GM12872 (cell line): ENCODE measurements at regions not wholly inside any gene's neighbourhood (a gene's known extent, or its start where the extent isn't known, plus 50 kb on each side); places are given as distances from the start of the nearest gene placed in this dataset.

Experiments used
- TF ChIP-seq, protein P1 (sequence below): IDR thresholded peaks from 3 replicates; pipeline ENCODE4 v1.5.1; 2011; ENCODE audit warnings: low read depth, mild to moderate bottlenecking, low read length, moderate library complexity; ENCODE audit not compliant: insufficient read depth

- TF ChIP-seq, protein P1, sequence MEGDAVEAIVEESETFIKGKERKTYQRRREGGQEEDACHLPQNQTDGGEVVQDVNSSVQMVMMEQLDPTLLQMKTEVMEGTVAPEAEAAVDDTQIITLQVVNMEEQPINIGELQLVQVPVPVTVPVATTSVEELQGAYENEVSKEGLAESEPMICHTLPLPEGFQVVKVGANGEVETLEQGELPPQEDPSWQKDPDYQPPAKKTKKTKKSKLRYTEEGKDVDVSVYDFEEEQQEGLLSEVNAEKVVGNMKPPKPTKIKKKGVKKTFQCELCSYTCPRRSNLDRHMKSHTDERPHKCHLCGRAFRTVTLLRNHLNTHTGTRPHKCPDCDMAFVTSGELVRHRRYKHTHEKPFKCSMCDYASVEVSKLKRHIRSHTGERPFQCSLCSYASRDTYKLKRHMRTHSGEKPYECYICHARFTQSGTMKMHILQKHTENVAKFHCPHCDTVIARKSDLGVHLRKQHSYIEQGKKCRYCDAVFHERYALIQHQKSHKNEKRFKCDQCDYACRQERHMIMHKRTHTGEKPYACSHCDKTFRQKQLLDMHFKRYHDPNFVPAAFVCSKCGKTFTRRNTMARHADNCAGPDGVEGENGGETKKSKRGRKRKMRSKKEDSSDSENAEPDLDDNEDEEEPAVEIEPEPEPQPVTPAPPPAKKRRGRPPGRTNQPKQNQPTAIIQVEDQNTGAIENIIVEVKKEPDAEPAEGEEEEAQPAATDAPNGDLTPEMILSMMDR: no peak
Measured at GRCh38 chr17:79235808-79236207, 161.2 kb downstream of the ENGASE start.

GRCh38 chr17:79233916-79234551 lies 159.4 kb downstream of the ENGASE start:
- TF ChIP-seq, protein P1: no peak

DNA sequence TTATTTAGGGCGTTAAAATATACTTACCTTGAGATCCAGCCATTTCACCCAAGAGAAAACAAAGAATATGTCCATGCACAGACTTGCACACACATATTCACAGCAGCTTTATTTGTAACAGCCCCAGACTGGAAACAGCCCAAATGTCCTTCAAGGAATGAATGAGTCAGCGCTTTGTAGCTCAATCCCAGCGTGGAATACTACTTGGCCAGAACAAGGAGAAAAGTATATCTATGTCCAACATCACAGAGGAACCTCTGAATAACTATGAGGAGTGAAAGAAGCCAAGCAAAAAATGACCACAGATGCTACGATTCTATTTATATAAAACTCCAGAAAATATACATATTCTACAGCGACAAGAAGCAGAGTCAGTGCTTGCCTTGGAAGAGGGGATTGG lies 158.3 kb downstream of the ENGASE start:
- TF ChIP-seq, protein P1: no peak

GRCh38 chr17:79231766-79232287 lies 157.2 kb downstream of the ENGASE start:
- TF ChIP-seq, protein P1: no peak

GRCh38 chr17:79230576-79230975 lies 156.0 kb downstream of the ENGASE start:
- TF ChIP-seq, protein P1: no peak

GRCh38 chr17:79226037-79226436 lies 151.4 kb downstream of the ENGASE start:
- TF ChIP-seq, protein P1: no peak

DNA sequence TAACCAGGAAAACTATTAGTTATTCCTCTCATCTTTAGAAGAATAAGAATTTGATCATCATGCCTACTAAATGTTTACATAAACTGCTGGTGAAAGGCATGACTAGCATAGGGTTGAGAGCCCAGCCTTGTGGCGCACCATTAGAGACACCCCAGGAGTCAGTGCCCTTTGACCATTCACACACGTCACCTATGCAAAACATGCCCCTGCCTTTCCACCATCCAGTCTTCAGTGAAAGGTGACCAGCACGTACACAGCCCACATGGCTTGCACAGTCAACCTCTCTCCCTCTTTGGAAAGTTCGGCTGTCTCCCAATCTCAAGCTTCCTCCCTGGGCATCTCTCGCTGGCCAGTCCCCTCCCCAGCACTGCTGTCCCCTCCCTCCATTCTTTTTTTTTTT lies 150.3 kb downstream of the ENGASE start:
- TF ChIP-seq, protein P1: no peak
